ENCODE measurements at regions not wholly inside any gene's neighbourhood (a gene's known extent, or its start where the extent isn't known, plus 50 kb on each side); places are given as distances from the start of the nearest gene placed in this dataset.

GRCh38 chr5:110329955-110330525 is 396.4 kb downstream of the TMEM232 start:
- TF ChIP-seq, protein P1, sequence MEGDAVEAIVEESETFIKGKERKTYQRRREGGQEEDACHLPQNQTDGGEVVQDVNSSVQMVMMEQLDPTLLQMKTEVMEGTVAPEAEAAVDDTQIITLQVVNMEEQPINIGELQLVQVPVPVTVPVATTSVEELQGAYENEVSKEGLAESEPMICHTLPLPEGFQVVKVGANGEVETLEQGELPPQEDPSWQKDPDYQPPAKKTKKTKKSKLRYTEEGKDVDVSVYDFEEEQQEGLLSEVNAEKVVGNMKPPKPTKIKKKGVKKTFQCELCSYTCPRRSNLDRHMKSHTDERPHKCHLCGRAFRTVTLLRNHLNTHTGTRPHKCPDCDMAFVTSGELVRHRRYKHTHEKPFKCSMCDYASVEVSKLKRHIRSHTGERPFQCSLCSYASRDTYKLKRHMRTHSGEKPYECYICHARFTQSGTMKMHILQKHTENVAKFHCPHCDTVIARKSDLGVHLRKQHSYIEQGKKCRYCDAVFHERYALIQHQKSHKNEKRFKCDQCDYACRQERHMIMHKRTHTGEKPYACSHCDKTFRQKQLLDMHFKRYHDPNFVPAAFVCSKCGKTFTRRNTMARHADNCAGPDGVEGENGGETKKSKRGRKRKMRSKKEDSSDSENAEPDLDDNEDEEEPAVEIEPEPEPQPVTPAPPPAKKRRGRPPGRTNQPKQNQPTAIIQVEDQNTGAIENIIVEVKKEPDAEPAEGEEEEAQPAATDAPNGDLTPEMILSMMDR (IDR thresholded peaks at IDR 0.05; ENCODE audit: borderline replicate concordance, extremely low read depth, low read length, poor library complexity, severe bottlenecking), result no peak
- TF ChIP-seq EZH2 (IDR thresholded peaks at IDR 0.05; ENCODE audit: borderline replicate concordance, low read depth, low read length, severe bottlenecking), result no peak

Data from DND-41 (cell line).